ENCODE measurements at regions not wholly inside any gene's neighbourhood (a gene's known extent, or its start where the extent isn't known, plus 50 kb on each side); places are given as distances from the start of the nearest gene placed in this dataset.
A peak's percentile ranks its signal among the peaks of the same experiment; 100 is the strongest.

- no peak for DNase-seq (ENCODE audit: extremely low read depth, low read depth)
- no peak for TF ChIP-seq CTCF (IDR thresholded peaks at IDR 0.05; ENCODE audit: low read depth, low read length)
These were observed 71.8 kb upstream of the ATL2 start for GRCh38 chr2:38448692-38449410.

- no peak for TF ChIP-seq CTCF (IDR thresholded peaks at IDR 0.05; ENCODE audit: low read depth, low read length)
- no peak for DNase-seq (ENCODE audit: extremely low read depth, low read depth)
These were observed 70.0 kb upstream of the ATL2 start for GRCh38 chr2:38446906-38447561.

- no peak for DNase-seq (ENCODE audit: extremely low read depth, low read depth)
These were observed 69.3 kb upstream of the ATL2 start for GRCh38 chr2:38446418-38446817.

GRCh38 chr2:38444247-38444646 lies 67.2 kb upstream of the ATL2 start:
- TF ChIP-seq CTCF (IDR thresholded peaks at IDR 0.05; ENCODE audit: low read depth, low read length), result no peak

More at GRCh38 chr2:38446418-38446817, 69.3 kb upstream of the ATL2 start:
- peak; percentile 28 for TF ChIP-seq CTCF (IDR thresholded peaks at IDR 0.05; ENCODE audit: low read depth, low read length)

GRCh38 chr2:38442643-38443541 lies 65.8 kb upstream of the ATL2 start:
- DNase-seq (ENCODE audit: extremely low read depth, low read depth), result no peak
- no peak for TF ChIP-seq CTCF (IDR thresholded peaks at IDR 0.05; ENCODE audit: low read depth, low read length)

More at GRCh38 chr2:38444247-38444646, 67.2 kb upstream of the ATL2 start:
- no peak for DNase-seq (ENCODE audit: extremely low read depth, low read depth)

- no peak for TF ChIP-seq CTCF (IDR thresholded peaks at IDR 0.05; ENCODE audit: low read depth, low read length)
- DNase-seq (ENCODE audit: extremely low read depth, low read depth), result no peak
These were observed 64.3 kb upstream of the ATL2 start for GRCh38 chr2:38441346-38441745.

Data from AG09319 (cell line).